Left forelimb (tissue), 1 donor: ENCODE measurements at regions not wholly inside any gene's neighbourhood (a gene's known extent, or its start where the extent isn't known, plus 50 kb on each side); places are given as distances from the start of the nearest gene placed in this dataset.

Source experiments
- DNase-seq: peaks from one replicate; pipeline ENCODE4 v3.0.0-alpha.2; 2018; ENCODE audit warnings: low spot score

- no peak for DNase-seq
These were observed 73.4 kb upstream of the EIF5 start for GRCh38 chr14:103260629-103261124.

- no peak for DNase-seq
These were observed 66.7 kb upstream of the EIF5 start for GRCh38 chr14:103267226-103267910.

- DNase-seq, result no peak
These were observed 62.8 kb upstream of the EIF5 start for GRCh38 chr14:103271189-103271588.

- DNase-seq, result peak; percentile 72
These were observed 60.8 kb upstream of the EIF5 start for GRCh38 chr14:103273145-103273744.

GRCh38 chr14:103273745-103274615 is 60.1 kb upstream of the EIF5 start:
- DNase-seq, result no peak

- DNase-seq, result no peak
These were observed 59.0 kb upstream of the EIF5 start for GRCh38 chr14:103275000-103275399.

- peak; percentile 31 for DNase-seq
These were observed 56.1 kb upstream of the EIF5 start for GRCh38 chr14:103277931-103278330.

- peak; percentile 62 for DNase-seq
These were observed 54.7 kb upstream of the EIF5 start for GRCh38 chr14:103279142-103280025.

- no peak for DNase-seq
These were observed 53.6 kb upstream of the EIF5 start for GRCh38 chr14:103280278-103280928.

GRCh38 chr14:103281496-103282231 is 52.4 kb upstream of the EIF5 start:
- no peak for DNase-seq

- DNase-seq, result peak; percentile 38
These were observed 51.7 kb upstream of the EIF5 start for GRCh38 chr14:103282309-103282708.

- DNase-seq, result peak; percentile 22
These were observed 51.1 kb upstream of the EIF5 start for GRCh38 chr14:103282932-103283331.

- DNase-seq, result no peak
These were observed 50.1 kb upstream of the EIF5 start for GRCh38 chr14:103283916-103284315.
